COLO668 (cell line): ENCODE measurements at regions not wholly inside any gene's neighbourhood (a gene's known extent, or its start where the extent isn't known, plus 50 kb on each side); places are given as distances from the start of the nearest gene placed in this dataset.

ENCODE experiments used
- DNase-seq: peaks from one replicate; lab custom pipeline; 2025; ENCODE audit not compliant: unreplicated experiment; lab: John Stamatoyannopoulos, UW

GRCh38 chr2:120828066-120828465, 92.4 kb downstream of the GLI2 start:
- DNase-seq: no peak

DNA sequence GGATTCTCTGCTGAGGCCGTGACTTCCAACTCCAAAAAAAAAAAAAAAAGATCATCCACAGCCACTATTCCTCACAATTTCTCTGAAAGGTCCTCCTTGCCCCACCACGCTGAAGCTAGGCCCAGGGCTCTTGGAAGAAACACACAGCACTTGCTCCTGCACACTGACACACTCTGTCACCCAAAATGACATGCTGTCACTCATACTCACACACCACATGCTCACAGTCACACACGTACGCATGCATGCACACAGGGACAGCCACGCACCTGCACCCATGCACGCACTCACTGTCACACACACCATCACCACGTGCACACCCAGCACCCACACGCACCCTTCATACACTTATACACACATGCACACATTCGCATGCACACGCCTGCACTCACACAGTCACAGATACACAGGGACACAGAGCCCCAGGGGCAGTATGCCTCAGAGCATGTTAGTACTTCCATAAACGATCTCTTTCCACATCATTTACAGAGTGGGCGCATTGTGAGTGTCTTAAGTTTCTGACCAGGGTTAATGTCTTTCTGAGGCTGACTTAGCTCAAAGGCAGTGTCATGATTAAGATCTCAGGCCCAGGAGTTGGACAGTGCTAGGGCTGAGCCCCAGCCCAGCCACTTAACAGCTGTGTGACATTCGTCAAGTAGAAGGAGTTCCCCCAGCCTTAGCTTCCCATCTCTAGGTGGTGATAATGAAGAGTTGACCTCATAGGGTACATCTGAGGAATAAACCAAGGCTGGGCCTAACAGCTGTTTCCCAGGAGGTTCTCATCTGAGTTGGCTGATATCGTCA, 93.4 kb downstream of the GLI2 start:
- DNase-seq: no peak

- no peak for DNase-seq
These were observed 94.0 kb downstream of the GLI2 start for GRCh38 chr2:120829633-120830025.

- DNase-seq: no peak
These were observed 94.6 kb downstream of the GLI2 start for GRCh38 chr2:120830096-120830830.

GRCh38 chr2:120831086-120831485, 95.4 kb downstream of the GLI2 start:
- DNase-seq: no peak

DNA sequence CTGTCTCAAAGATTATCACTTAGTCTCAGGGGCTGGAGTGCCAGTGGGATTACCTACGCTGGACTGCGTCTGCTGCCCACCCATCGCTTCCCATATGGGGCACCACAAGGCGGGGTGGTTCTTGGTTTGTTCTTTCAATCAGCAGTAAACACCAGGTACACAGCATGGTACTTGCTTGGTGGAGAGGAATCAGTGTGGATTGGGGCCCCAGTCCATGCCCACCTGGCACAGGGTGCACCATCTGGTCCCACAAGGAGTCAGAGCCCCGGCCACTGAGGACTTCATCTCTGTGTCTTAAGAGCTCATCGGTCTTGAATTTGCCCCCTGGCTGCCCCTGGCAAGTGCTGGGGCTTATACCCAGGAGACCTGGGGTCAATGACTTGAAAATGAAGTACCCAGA, 96.2 kb downstream of the GLI2 start:
- DNase-seq: no peak

DNA sequence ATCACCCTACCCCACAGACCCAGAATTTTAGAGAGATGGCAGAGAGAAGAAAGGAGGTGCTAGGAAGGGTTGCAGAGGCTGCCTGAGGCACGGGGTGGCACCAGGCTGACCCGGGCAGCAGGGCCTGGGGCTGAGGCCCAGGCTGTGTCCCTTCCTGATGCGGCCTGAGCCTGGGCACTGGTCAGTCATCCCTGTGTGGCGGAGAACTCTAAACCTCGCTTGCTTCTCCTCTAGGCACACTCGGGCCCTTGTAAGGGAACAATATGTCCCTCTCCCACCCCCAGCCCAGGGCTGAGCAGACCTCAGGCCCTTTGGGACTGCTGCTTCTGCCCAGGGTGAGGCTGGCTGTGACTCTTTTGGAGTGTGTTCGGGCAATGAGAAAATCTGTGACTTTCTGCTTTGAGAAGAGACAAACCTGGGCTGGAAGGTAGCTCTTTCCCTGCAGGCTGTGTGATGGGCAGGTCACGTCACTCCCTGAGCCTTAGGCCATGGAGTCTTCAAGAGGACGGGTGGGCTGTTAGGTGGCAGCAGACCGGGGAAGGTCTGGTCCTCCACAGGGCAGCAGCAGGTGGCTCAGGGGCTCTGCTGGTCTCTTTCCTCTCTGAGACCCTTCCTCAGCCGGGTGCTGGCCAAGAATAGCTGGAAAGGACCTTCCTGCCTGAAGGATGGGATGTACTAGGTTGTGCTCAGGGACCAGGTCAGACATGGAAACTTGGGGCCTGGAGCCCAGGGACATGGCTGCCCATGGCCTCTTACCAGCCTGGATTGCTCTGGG, 96.8 kb downstream of the GLI2 start:
- no peak for DNase-seq

DNA sequence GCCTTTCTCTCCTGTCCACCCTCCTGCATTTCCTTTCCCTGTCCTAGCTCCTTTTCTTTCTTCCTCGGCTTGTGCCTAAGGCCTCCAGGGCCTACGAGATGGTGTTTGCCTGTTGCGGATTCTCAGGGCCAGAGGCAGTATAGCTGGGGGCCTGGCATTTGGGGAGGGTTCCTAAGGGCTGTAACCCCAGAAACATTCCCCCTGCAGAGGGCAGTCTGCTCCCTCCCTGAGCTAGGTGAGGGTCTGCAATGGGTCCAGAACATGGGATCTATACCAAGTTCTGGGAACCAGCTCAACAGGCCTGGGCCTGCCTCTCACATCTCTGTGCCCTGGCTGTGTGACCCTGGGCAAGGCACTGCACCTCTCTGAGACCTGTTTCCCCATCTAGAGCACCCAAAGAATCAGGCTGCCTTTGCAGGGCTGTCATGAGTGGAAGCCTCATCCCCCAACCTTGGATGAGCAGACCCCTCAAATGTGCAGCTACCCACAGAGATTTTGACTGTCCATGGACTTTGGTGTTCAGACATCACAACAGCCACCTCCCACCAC, 97.5 kb downstream of the GLI2 start:
- no peak for DNase-seq

GRCh38 chr2:120834206-120834605, 98.5 kb downstream of the GLI2 start:
- no peak for DNase-seq

- no peak for DNase-seq
These were observed 100.6 kb downstream of the GLI2 start for GRCh38 chr2:120836281-120836680.

DNA sequence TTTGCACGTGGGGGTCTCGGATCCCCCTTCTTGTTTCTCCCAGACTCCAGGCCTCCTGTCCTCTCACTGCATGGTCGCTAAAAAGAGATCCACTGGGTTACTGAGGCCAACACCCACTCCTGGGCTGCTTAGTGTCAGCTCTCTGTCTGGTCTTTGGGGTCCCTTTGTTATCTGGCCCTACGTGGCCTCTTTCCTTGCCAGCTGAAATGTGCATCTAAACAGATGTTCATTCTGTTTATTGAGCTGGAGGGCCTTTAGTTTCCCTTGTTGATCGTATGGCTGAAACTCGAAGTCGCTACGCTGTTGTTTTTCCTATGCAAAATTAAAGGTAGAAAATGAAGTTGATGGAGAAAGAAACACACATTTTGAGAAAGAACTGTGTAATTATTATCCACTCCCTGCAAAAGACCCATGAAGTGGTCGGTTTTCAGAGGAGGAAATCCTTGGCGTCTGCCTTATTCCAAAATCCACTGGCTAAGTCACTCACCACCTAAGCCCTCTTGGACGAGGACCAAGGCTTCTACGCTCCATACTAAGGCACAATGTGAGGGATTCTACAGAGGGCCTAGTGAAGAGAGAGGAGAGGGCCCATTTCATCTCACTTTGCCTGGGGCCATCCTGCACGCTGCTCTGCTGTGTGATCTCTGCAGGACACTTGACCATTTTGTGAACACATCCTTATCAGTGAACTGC, 105.3 kb downstream of the GLI2 start:
- DNase-seq: no peak

GRCh38 chr2:120842456-120843439, 107.1 kb downstream of the GLI2 start:
- no peak for DNase-seq

- DNase-seq: no peak
These were observed 108.5 kb downstream of the GLI2 start for GRCh38 chr2:120844070-120844738.

DNA sequence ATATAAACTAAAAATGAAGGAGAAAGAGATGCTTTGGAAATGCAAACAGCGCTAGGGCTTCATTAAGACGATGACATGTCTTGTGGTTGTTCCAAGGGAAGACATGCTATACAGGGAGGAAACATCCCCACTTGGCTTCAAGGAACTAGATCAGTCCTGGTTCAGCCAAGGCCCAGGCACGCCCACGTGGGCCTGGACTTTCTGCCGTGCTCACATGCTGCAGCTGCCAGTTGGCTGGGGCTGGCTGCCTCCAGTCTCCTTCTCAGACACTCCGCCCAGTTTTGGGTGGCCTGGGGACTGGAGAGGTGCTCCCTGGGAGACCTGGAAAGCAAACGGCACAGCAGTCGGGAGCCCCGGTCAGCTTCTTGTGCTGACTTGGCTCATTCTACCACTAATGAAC, 109.6 kb downstream of the GLI2 start:
- no peak for DNase-seq

GRCh38 chr2:120846406-120847095, 110.9 kb downstream of the GLI2 start:
- DNase-seq: no peak

DNA sequence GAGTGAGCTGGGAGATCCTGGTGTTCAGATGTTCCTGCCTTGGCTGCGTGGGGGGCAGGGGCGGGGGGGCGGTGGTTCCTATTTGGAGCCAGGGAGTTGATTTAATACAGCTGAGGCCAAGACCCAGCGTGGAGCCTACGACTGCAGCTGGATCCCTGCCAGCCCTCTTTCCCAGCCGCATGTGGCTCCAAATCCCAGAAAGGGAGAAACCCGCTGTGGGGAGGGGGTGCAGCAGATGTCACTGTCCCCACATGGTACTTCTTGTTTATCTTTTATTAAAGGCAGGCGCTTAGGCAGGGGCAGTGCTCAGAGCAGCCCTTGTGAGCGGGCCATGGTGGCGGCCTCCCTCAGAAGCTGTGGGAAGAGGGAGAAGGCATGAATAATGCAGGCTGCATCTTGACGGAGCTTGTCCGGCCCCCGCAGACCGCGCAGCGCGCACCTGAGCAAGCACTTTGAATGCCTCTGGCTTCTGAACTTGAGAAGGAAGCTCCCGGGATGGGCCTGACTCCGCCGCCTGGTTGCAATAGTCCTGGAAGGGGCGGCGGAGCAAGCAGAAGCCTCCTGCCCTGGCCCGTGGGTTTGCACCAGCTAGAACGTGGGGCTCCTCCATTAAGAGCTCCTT, 112.1 kb downstream of the GLI2 start:
- DNase-seq: peak; percentile 15

- DNase-seq: no peak
These were observed 113.6 kb downstream of the GLI2 start for GRCh38 chr2:120849278-120849677.

GRCh38 chr2:120850551-120850950, 114.9 kb downstream of the GLI2 start:
- DNase-seq: no peak
